SU-DHL-6 (cell line): ENCODE measurements at regions not wholly inside any gene's neighbourhood (a gene's known extent, or its start where the extent isn't known, plus 50 kb on each side); places are given as distances from the start of the nearest gene placed in this dataset.

Experiments
- H2AFZ ChIP-seq: fragments of 200-600 bp; sonication (generic); 2 replicates; pipeline ENCODE4 v1.6.1; 2014; ENCODE audit warnings: low read depth, mild to moderate bottlenecking, moderate library complexity, mixed read lengths, antibody characterized with exemption, low read length; ENCODE audit not compliant: severe bottlenecking
- H3F3A ChIP-seq: fragments of 200-600 bp; shearing (Covaris generic); 2 replicates; pipeline ENCODE4 v1.6.0; 2016; ENCODE audit warnings: antibody characterized with exemption, mild to moderate bottlenecking; ENCODE audit not compliant: insufficient read depth
- H3K27ac ChIP-seq: fragments of 200-600 bp; sonication (generic); 2 replicates; pipeline ENCODE4 v1.5.1; 2016; ENCODE audit warnings: low read depth, mild to moderate bottlenecking, low read length, moderate library complexity, mixed read lengths
- H3K27me3 ChIP-seq: fragments of 200-600 bp; sonication (generic), shearing (Covaris generic); 2 replicates; pipeline ENCODE4 v1.6.0; 2014; ENCODE audit warnings: mild to moderate bottlenecking, low read length
- H3K36me3 ChIP-seq: fragments of 200-600 bp; sonication (generic); 2 replicates; pipeline ENCODE4 v1.6.1; 2014; ENCODE audit warnings: mild to moderate bottlenecking, low read length, mixed read lengths
- H3K4me2 ChIP-seq: fragments of 300-600, 200-600 bp; shearing (Covaris generic), sonication (generic); 2 replicates; pipeline ENCODE4 v1.6.0; 2014; ENCODE audit warnings: low read length, low read depth, mild to moderate bottlenecking; ENCODE audit not compliant: poor library complexity, severe bottlenecking
- H3K4me3 ChIP-seq: fragments of 200-600 bp; sonication (generic); 2 replicates; pipeline ENCODE4 v1.5.1; 2014; ENCODE audit warnings: antibody characterized with exemption, low read length, mild to moderate bottlenecking, mixed read lengths; ENCODE audit not compliant: insufficient read depth, poor library complexity, severe bottlenecking
- H3K79me2 ChIP-seq: fragments of 200-600 bp; sonication (generic); 2 replicates; pipeline ENCODE4 v1.6.1; 2014; ENCODE audit warnings: mild to moderate bottlenecking, low read length, moderate library complexity; ENCODE audit not compliant: insufficient read depth
- H3K9ac ChIP-seq: fragments of 200-600 bp; sonication (generic); 2 replicates; pipeline ENCODE4 v1.7.0; 2014; ENCODE audit warnings: mild to moderate bottlenecking, low read length
- H3K9me2 ChIP-seq: fragments of 200-600 bp; sonication (generic); replicated peaks from 2 replicates; pipeline ENCODE4 v1.6.1; 2014; ENCODE audit warnings: low read length; ENCODE audit not compliant: insufficient read depth
- H3K9me3 ChIP-seq: fragments of 200-600 bp; sonication (generic); 2 replicates; pipeline ENCODE4 v1.6.1; 2014; ENCODE audit warnings: low read length, mixed read lengths; ENCODE audit not compliant: insufficient read depth
- H4K20me1 ChIP-seq: fragments of 200-600 bp; sonication (generic); 2 replicates; pipeline ENCODE4 v1.6.1; 2014; ENCODE audit warnings: low read depth, mild to moderate bottlenecking, antibody characterized with exemption, low read length, moderate library complexity, mixed read lengths
- EZH2phosphoT487 ChIP-seq: fragments of 200-600 bp; sonication (generic), shearing (Covaris generic); conservative IDR thresholded peaks from 2 replicates; pipeline ENCODE4 v1.6.1; 2018; ENCODE audit warnings: mild to moderate bottlenecking, antibody characterized with exemption, low read length, moderate library complexity, mixed read lengths
- TF ChIP-seq, protein P1 (sequence below): fragments of 200-600 bp; sonication (generic); IDR thresholded peaks from one replicate; pipeline ENCODE4 v1.5.1; 2017; ENCODE audit warnings: antibody characterized with exemption, mild to moderate bottlenecking, low read length, moderate library complexity; ENCODE audit not compliant: insufficient read depth, poor library complexity, severe bottlenecking

DNA sequence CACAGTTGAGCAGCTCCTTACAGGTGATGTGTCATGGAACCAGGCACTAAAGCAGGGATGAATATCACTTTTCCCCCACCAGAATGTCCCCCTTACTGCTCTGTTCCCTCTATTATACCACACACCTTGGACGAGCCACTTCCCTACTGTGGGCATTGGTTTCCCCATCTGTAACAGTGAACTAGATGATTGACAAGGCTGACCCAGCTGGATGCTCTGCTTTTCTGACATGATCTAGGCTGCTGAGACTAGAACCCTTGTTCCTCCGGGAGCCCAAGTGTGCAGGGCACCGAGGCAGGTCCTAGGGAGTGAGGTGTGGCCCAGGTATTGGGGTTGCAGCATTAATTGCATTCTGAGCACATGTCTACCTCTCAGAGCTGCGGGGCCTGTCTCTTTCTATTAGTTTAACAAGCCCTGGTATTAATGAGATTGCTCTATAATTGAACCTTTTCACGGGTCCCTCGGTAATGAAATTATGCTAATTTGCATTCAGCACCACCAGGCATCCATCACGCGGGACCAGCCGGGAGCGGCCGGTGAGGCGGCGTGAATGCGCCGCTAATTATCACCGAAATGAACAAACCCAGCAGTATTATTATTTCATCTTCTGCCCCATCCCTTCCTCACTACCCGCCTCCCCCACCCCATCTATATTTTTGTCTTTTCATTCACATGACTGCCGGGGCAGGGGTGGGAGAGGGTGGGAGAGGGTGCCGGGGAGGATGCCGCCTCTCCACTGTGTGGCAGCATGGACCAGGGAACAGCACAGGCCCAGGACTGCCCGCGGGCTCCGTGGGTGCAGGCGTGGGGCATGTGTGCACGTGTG, 121.1 kb downstream of the CYLD start:
- Histone ChIP-seq H3K79me2 (no peaks in the 10 kb centered on the region), H3K36me3 (no peaks in the 10 kb centered on the region), H3K27ac (no peak overlapping the region), H2AFZ (no peak overlapping the region), H4K20me1 (no peaks in the 10 kb centered on the region), H3K27me3 (no peaks in the 10 kb centered on the region), H3K4me2 (no peak overlapping the region), H3K9me3 (no peaks in the 10 kb centered on the region), H3K4me3 (no peak overlapping the region), H3K9ac (no peak overlapping the region), H3F3A (no peaks in the 10 kb centered on the region), H3K9me2 (no peaks in the 10 kb centered on the region)
- TF ChIP-seq EZH2phosphoT487 = no peak
- TF ChIP-seq, protein P1, sequence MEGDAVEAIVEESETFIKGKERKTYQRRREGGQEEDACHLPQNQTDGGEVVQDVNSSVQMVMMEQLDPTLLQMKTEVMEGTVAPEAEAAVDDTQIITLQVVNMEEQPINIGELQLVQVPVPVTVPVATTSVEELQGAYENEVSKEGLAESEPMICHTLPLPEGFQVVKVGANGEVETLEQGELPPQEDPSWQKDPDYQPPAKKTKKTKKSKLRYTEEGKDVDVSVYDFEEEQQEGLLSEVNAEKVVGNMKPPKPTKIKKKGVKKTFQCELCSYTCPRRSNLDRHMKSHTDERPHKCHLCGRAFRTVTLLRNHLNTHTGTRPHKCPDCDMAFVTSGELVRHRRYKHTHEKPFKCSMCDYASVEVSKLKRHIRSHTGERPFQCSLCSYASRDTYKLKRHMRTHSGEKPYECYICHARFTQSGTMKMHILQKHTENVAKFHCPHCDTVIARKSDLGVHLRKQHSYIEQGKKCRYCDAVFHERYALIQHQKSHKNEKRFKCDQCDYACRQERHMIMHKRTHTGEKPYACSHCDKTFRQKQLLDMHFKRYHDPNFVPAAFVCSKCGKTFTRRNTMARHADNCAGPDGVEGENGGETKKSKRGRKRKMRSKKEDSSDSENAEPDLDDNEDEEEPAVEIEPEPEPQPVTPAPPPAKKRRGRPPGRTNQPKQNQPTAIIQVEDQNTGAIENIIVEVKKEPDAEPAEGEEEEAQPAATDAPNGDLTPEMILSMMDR = no peak

DNA sequence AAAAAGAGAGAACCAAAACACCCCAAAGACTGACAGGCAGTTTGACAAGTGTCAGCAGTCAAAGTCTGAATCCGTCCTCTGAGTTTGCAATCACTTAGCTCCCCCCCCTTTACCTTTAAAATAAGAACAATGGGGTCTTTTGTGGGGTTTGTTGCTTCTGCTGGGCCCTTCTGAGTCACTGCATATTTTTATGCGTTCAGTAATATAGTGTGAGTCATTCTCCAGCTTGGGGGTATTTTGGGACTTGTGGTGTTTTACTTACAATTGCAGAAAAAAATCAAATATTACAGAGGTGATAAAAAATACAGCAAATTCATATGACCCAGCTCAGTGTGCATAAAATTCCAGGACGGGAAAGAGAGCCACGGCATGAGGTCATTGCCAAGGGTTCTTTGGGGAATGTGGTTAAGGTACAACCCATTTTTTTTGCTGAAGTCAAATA, 120.1 kb downstream of the CYLD start:
- Histone ChIP-seq H3K4me2 (no peak overlapping the region), H3K27me3 (no peaks in the 10 kb centered on the region), H3K9ac (no peak overlapping the region), H3K79me2 (no peaks in the 10 kb centered on the region), H3F3A (no peaks in the 10 kb centered on the region), H3K36me3 (no peaks in the 10 kb centered on the region), H3K9me3 (no peaks in the 10 kb centered on the region), H3K9me2 (no peaks in the 10 kb centered on the region), H2AFZ (no peak overlapping the region), H3K4me3 (no peak overlapping the region), H3K27ac (no peak overlapping the region), H4K20me1 (no peaks in the 10 kb centered on the region)
- no peak for TF ChIP-seq EZH2phosphoT487
- TF ChIP-seq, protein P1 = no peak

DNA sequence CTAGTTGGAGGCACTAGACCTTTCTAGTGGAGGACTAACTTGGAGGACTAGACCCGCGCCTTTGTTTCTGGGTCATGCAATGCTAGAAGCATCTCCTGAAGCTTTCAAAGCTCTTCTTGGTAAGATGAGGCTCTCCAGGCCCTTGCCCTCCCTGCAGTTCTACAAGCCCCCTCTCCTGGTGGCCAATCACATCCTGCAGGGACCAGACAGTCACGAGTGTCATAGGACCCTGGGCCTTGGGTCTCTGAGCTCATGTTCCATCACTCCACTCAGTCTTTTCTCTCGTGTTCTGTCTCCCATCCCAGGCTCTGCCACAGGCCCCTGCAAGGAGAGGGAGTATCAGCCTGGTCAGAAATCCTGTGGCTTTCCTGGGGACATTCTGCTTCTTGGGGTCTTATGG, 119.6 kb downstream of the CYLD start:
- Histone ChIP-seq H3K9me2 (no peaks in the 10 kb centered on the region), H2AFZ (no peak overlapping the region), H3K4me2 (no peak overlapping the region), H4K20me1 (no peaks in the 10 kb centered on the region), H3K27me3 (no peaks in the 10 kb centered on the region), H3K79me2 (no peaks in the 10 kb centered on the region), H3K9ac (no peak overlapping the region), H3K27ac (no peak overlapping the region), H3K36me3 (no peaks in the 10 kb centered on the region), H3K9me3 (no peaks in the 10 kb centered on the region), H3F3A (no peaks in the 10 kb centered on the region), H3K4me3 (no peak overlapping the region)
- TF ChIP-seq EZH2phosphoT487 = no peak
- TF ChIP-seq, protein P1 = no peak
